Adrenal gland (tissue), 5 donors: ENCODE measurements at regions not wholly inside any gene's neighbourhood (a gene's known extent, or its start where the extent isn't known, plus 50 kb on each side); places are given as distances from the start of the nearest gene placed in this dataset.

Experiments
- POLR2A ChIP-seq, 2 donors: fragments of 450-650 bp; IDR thresholded peaks; one replicate each; pipeline ENCODE4 v1.6.1; 2017; ENCODE audit warnings: antibody characterized with exemption in 2 of 2, mild to moderate bottlenecking in 2 of 2, moderate library complexity in 1 of 2
- TF ChIP-seq, protein P1 (sequence below), 6 experiments: fragments of 450-650 bp in 4 of 6; fragments of 200-600 bp in 2 of 6; sonication (generic) in 1 of 6; IDR thresholded peaks; 1 replicate in 5 of 6; 2 replicates in 1 of 6; pipeline versions ENCODE4 v1.5.1 to v1.8.0; 2016 to 2021; ENCODE audit warnings: antibody characterized with exemption in 6 of 6, mild to moderate bottlenecking in 2 of 6, moderate library complexity in 1 of 6
- donor health status: DM: no; HTN: no; CAD: no.

DNA sequence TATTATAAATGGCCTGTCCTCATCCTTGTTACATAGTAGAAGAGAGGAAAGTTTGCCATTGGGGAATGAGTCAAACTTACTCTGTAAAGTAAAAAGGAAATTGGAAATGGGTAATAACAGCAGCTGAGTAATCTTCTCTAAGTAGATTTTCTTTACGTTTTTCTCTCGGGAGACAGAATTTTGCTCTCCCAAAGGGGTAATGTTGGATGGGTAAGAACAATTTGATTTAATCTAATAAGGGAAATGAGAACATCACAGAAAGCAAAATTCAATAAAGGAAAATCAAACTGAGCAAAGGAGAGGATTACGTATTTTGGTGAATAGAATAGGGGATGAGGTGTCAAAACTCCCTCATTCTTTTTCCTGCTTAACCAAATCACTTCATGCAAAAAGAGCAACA, 283.1 kb upstream of the FOXG1 start:
- no peak for TF ChIP-seq POLR2A (IDR thresholded peaks at IDR 0.05)
- TF ChIP-seq, protein P1, sequence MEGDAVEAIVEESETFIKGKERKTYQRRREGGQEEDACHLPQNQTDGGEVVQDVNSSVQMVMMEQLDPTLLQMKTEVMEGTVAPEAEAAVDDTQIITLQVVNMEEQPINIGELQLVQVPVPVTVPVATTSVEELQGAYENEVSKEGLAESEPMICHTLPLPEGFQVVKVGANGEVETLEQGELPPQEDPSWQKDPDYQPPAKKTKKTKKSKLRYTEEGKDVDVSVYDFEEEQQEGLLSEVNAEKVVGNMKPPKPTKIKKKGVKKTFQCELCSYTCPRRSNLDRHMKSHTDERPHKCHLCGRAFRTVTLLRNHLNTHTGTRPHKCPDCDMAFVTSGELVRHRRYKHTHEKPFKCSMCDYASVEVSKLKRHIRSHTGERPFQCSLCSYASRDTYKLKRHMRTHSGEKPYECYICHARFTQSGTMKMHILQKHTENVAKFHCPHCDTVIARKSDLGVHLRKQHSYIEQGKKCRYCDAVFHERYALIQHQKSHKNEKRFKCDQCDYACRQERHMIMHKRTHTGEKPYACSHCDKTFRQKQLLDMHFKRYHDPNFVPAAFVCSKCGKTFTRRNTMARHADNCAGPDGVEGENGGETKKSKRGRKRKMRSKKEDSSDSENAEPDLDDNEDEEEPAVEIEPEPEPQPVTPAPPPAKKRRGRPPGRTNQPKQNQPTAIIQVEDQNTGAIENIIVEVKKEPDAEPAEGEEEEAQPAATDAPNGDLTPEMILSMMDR (IDR thresholded peaks at IDR 0.05) = no peak
